ENCODE measurements at regions not wholly inside any gene's neighbourhood (a gene's known extent, or its start where the extent isn't known, plus 50 kb on each side); places are given as distances from the start of the nearest gene placed in this dataset.

DNA sequence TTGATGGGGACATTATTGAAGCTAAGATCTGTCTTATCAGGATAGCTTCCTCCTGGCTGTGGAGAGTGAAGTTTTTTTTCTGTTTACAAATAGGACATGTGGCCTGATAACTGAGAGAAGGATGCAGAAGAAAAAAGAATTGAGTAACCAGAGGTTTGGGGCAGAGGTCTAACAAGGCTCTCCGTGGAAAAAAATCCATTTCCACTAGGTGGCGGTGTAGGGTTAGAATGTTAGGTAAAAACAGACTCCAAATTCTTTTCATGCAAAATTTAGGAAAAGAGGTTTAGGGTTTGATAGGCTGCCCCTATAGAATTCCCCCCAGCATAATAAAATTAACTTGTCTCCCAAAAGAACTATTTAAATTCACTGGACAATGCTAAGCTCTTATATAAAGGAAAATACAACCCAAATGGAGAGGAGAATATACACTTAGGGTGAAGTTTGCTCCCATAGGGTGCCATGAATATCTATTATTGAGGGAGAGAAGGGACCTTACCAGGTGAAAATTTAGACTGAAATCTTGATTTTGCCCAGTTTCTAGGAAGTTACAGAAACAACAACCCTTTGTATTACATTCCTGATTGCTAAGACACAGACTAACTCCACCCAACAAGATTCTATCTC lies 1560.4 kb downstream of the OTOL1 start:
- peak; percentile 42 for DNase-seq

GRCh38 chr3:163058031-163058854 lies 1561.6 kb downstream of the OTOL1 start:
- no peak for DNase-seq

DNA sequence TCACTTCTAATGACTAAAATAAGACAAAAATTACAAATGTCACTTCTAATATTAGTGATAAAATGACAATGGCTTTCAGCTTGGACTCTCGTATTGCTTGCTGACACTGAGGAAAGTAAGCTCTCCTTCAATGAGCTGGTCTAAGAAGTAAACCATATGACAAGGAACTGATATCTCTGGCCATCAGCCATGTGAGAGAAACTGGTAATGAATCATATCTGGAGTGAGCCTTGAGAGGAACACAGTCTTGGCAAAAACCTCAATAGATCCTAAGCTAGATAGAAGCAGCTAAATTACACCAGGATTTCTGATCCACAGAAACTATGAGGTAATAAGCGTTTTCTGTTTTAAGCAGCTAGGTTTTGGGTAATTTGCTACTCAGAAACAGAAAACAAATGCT lies 1575.1 kb downstream of the OTOL1 start:
- no peak for DNase-seq

All from KG1 (cell line).